Muscle layer of duodenum (tissue), 2 donors: ENCODE measurements at regions not wholly inside any gene's neighbourhood (a gene's known extent, or its start where the extent isn't known, plus 50 kb on each side); places are given as distances from the start of the nearest gene placed in this dataset.

Experiments used
- H3K27ac ChIP-seq: one replicate; pipeline ENCODE4 v1.7.0; 2013; ENCODE audit warnings: mild to moderate bottlenecking, low read length
- H3K27me3 ChIP-seq: one replicate; pipeline ENCODE4 v1.7.0; 2013; ENCODE audit warnings: low read depth, mild to moderate bottlenecking, control low read depth, low read length
- H3K36me3 ChIP-seq, 2 donors: one replicate each; pipeline ENCODE4 v1.7.0; 2013; ENCODE audit warnings: low read length in 2 of 2, control low read depth in 1 of 2, mild to moderate bottlenecking in 1 of 2; ENCODE audit not compliant: insufficient read depth in 2 of 2, control insufficient read depth in 1 of 2
- H3K4me1 ChIP-seq, 2 donors: one replicate each; pipeline ENCODE4 v1.7.0; 2013; ENCODE audit warnings: low read length in 2 of 2, mild to moderate bottlenecking in 2 of 2, control low read depth in 1 of 2, moderate library complexity in 1 of 2; ENCODE audit not compliant: insufficient read depth in 2 of 2, control insufficient read depth in 1 of 2
- H3K4me3 ChIP-seq, 2 donors: one replicate each; pipeline ENCODE4 v1.7.0; 2013; ENCODE audit warnings: low read length in 2 of 2, low read depth in 1 of 2, mild to moderate bottlenecking in 1 of 2
- H3K9me3 ChIP-seq, 2 donors: one replicate each; pipeline ENCODE4 v1.7.0; 2013; ENCODE audit warnings: low read length in 2 of 2, control low read depth in 1 of 2, mild to moderate bottlenecking in 1 of 2; ENCODE audit not compliant: control insufficient read depth in 1 of 2
- donor health status: healthy.

- Histone ChIP-seq H3K4me1 (no peaks in the 10 kb centered on the region), H3K27ac (no peak overlapping the region), H3K9me3 (no peaks in the 10 kb centered on the region), H3K27me3 (no peaks in the 10 kb centered on the region), H3K4me3 (no peak overlapping the region), H3K36me3 (no peaks in the 10 kb centered on the region)
Measured at GRCh38 chr12:42958291-42958674, 368.7 kb upstream of the PRICKLE1 start.

GRCh38 chr12:42957561-42958290, 368.2 kb upstream of the PRICKLE1 start:
- no peak overlapping the region for H3K4me3 ChIP-seq
- H3K4me1 ChIP-seq: no peaks in the 10 kb centered on the region
- H3K36me3 ChIP-seq: no peaks in the 10 kb centered on the region
- H3K9me3 ChIP-seq: no peaks in the 10 kb centered on the region
- H3K27me3 ChIP-seq: no peaks in the 10 kb centered on the region
- no peak overlapping the region for H3K27ac ChIP-seq

- no peaks in the 10 kb centered on the region for H3K4me1 ChIP-seq
- H3K9me3 ChIP-seq: no peaks in the 10 kb centered on the region
- no peak overlapping the region for H3K27ac ChIP-seq
- H3K27me3 ChIP-seq: no peaks in the 10 kb centered on the region
- H3K4me3 ChIP-seq: no peak overlapping the region
- no peaks in the 10 kb centered on the region for H3K36me3 ChIP-seq
Measured at GRCh38 chr12:42957136-42957535, 367.6 kb upstream of the PRICKLE1 start.

- no peaks in the 10 kb centered on the region for H3K9me3 ChIP-seq
- no peaks in the 10 kb centered on the region for H3K4me1 ChIP-seq
- no peak overlapping the region for H3K27ac ChIP-seq
- H3K27me3 ChIP-seq: no peaks in the 10 kb centered on the region
- no peak overlapping the region for H3K4me3 ChIP-seq
- H3K36me3 ChIP-seq: no peaks in the 10 kb centered on the region
Measured at GRCh38 chr12:42953021-42953420, 363.5 kb upstream of the PRICKLE1 start.

GRCh38 chr12:42946871-42947381, 357.4 kb upstream of the PRICKLE1 start:
- H3K36me3 ChIP-seq: no peaks in the 10 kb centered on the region
- peaks cover 0 to 13% of the 10 kb centered on the region in 2 donors for H3K9me3 ChIP-seq
- no peaks in the 10 kb centered on the region for H3K4me1 ChIP-seq
- H3K4me3 ChIP-seq: no peak overlapping the region
- no peaks in the 10 kb centered on the region for H3K27me3 ChIP-seq
- no peak overlapping the region for H3K27ac ChIP-seq

- no peaks in the 10 kb centered on the region for H3K27me3 ChIP-seq
- H3K9me3 ChIP-seq: peaks cover 0 to 16% of the 10 kb centered on the region in 2 donors
- H3K36me3 ChIP-seq: no peaks in the 10 kb centered on the region
- H3K4me1 ChIP-seq: no peaks in the 10 kb centered on the region
- no peak overlapping the region for H3K4me3 ChIP-seq
- H3K27ac ChIP-seq: no peak overlapping the region
Measured at GRCh38 chr12:42945927-42946326, 356.4 kb upstream of the PRICKLE1 start.

- Histone ChIP-seq H3K4me3 (no peak overlapping the region), H3K36me3 (no peaks in the 10 kb centered on the region), H3K27ac (no peak overlapping the region), H3K9me3 (peaks cover 0 to 18% of the 10 kb centered on the region in 2 donors), H3K4me1 (no peaks in the 10 kb centered on the region), H3K27me3 (no peaks in the 10 kb centered on the region)
Measured at GRCh38 chr12:42944516-42944915, 355.0 kb upstream of the PRICKLE1 start.

GRCh38 chr12:42936991-42937390, 347.4 kb upstream of the PRICKLE1 start:
- H3K9me3 ChIP-seq: peaks cover 0 to 12% of the 10 kb centered on the region in 2 donors

GRCh38 chr12:42936260-42936659, 346.7 kb upstream of the PRICKLE1 start:
- Histone ChIP-seq H3K4me1 (no peaks in the 10 kb centered on the region), H3K4me3 (no peak overlapping the region), H3K36me3 (no peaks in the 10 kb centered on the region), H3K9me3 (peaks cover 0 to 12% of the 10 kb centered on the region in 2 donors), H3K27me3 (no peaks in the 10 kb centered on the region), H3K27ac (no peak overlapping the region)

More at GRCh38 chr12:42936991-42937390, 347.4 kb upstream of the PRICKLE1 start:
- no peaks in the 10 kb centered on the region for H3K4me1 ChIP-seq
- H3K4me3 ChIP-seq: no peak overlapping the region
- no peaks in the 10 kb centered on the region for H3K36me3 ChIP-seq
- H3K27ac ChIP-seq: no peak overlapping the region
- no peaks in the 10 kb centered on the region for H3K27me3 ChIP-seq

GRCh38 chr12:42935756-42936155, 346.2 kb upstream of the PRICKLE1 start:
- H3K4me1 ChIP-seq: no peaks in the 10 kb centered on the region
- H3K27me3 ChIP-seq: no peaks in the 10 kb centered on the region
- H3K36me3 ChIP-seq: no peaks in the 10 kb centered on the region
- no peak overlapping the region for H3K27ac ChIP-seq
- H3K4me3 ChIP-seq: no peak overlapping the region
- H3K9me3 ChIP-seq: peaks cover 0 to 7% of the 10 kb centered on the region in 2 donors

- Histone ChIP-seq H3K27me3 (no peaks in the 10 kb centered on the region), H3K27ac (no peak overlapping the region), H3K36me3 (no peaks in the 10 kb centered on the region), H3K4me1 (no peaks in the 10 kb centered on the region), H3K4me3 (no peak overlapping the region), H3K9me3 (peaks cover 0 to 6% of the 10 kb centered on the region in 2 donors)
Measured at GRCh38 chr12:42935090-42935489, 345.5 kb upstream of the PRICKLE1 start.
